Ovary (tissue), 7 donors: ENCODE measurements at regions not wholly inside any gene's neighbourhood (a gene's known extent, or its start where the extent isn't known, plus 50 kb on each side); places are given as distances from the start of the nearest gene placed in this dataset.

Source experiments
- DNase-seq, 5 donors: peaks; one replicate each; pipeline ENCODE4 v3.0.0-alpha.2; 2019 to 2020
- H3K27ac ChIP-seq, 2 donors: fragments of 200-600 bp; one replicate each; pipeline versions ENCODE4 v1.5.1 to v1.8.0; 2019 to 2022
- H3K27me3 ChIP-seq: fragments of 200-600 bp; one replicate; pipeline ENCODE4 v1.8.0; 2022
- H3K36me3 ChIP-seq: fragments of 200-600 bp; sonication (generic); one replicate; pipeline ENCODE4 v1.5.1; 2019
- H3K4me1 ChIP-seq: one replicate; pipeline ENCODE4 v1.8.1; 2013; ENCODE audit warnings: mild to moderate bottlenecking, moderate library complexity; ENCODE audit not compliant: insufficient read depth
- H3K4me3 ChIP-seq: fragments of 200-600 bp; sonication (generic); one replicate; pipeline ENCODE4 v1.5.1; 2017
- H3K9me3 ChIP-seq, 2 donors: fragments of 200-600 bp in 1 of 2; sonication (generic) in 1 of 2; one replicate each; pipeline versions ENCODE4 v1.5.1 to v1.8.1; 2013 to 2019; ENCODE audit warnings: mild to moderate bottlenecking in 1 of 2, moderate library complexity in 1 of 2
- CTCF ChIP-seq, 3 donors: fragments of 450-650 bp in 2 of 3; fragments of 200-600 bp in 1 of 3; IDR thresholded peaks; one replicate each; pipeline versions ENCODE4 v1.5.1 to v1.8.0; 2016 to 2022; ENCODE audit warnings: antibody characterized with exemption in 3 of 3, mild to moderate bottlenecking in 1 of 3
- EP300 ChIP-seq: sonication (generic); formaldehyde crosslinking; IDR thresholded peaks from one replicate; pipeline ENCODE4 v1.6.1; 2017; ENCODE audit warnings: antibody characterized with exemption
- POLR2A ChIP-seq: fragments of 450-650 bp; IDR thresholded peaks from one replicate; pipeline ENCODE4 v1.6.1; 2017; ENCODE audit warnings: antibody characterized with exemption, mild to moderate bottlenecking, moderate library complexity
- WGBS, 3 donors: extraction: QIAGEN DNeasy Blood & Tissue Kit in 1 of 3; methylation state at CpG; one replicate each; pipeline versions ENCODE4 v1.1.5 to v1.1.7; 2013 to 2017; 5-methylcytosine and 5-hydroxymethylcytosine counted together
- intact Hi-C, 4 donors: fragments of 100-400 bp; cut with DNase I; formaldehyde crosslinking; loops; one replicate each; pipeline versions ENCODE4 v1.11.0 to v1.15.1; 2022 to 2023
- donor health status: DM: no; HTN: no; CAD: no; lungs with moderate emphysema.
- donor health status: DM: no; HTN: no; CAD: no.
- donor health status: Bipolar disorder and iron deficiency.
- donor health status: DM: no; HTN: no; CAD: no.
- donor health status: DM: yes; HTN: yes; CAD: no.

GRCh38 chr5:93830893-93831292, 89.5 kb upstream of the POU5F2 start:
- WGBS, 3 donors: 96 to 100% (median 97%) methylated on average over 5 of the region's 5 CpGs
- DNase-seq: no peak
- H3K27ac ChIP-seq: no peak overlapping the region
- no peaks in the 10 kb centered on the region for H3K27me3 ChIP-seq
- H3K4me1 ChIP-seq: no peaks in the 10 kb centered on the region
- no peaks in the 10 kb centered on the region for H3K9me3 ChIP-seq
- intact Hi-C loops: no loop called here
- H3K4me3 ChIP-seq: no peak overlapping the region
- no peaks in the 10 kb centered on the region for H3K36me3 ChIP-seq
- TF ChIP-seq POLR2A: no peak
- no peak for TF ChIP-seq CTCF (IDR thresholded peaks at IDR 0.05)
- no peak for TF ChIP-seq EP300

- no peak for DNase-seq
- Histone ChIP-seq H3K4me1 (no peaks in the 10 kb centered on the region), H3K36me3 (no peaks in the 10 kb centered on the region), H3K9me3 (no peaks in the 10 kb centered on the region), H3K27ac (no peak overlapping the region), H3K4me3 (no peak overlapping the region), H3K27me3 (no peaks in the 10 kb centered on the region)
- WGBS, 3 donors: 30 to 43% (median 41%) methylated on average over 1 of the region's 1 CpG
- no peak for TF ChIP-seq EP300
- no peak for TF ChIP-seq POLR2A
- TF ChIP-seq CTCF (IDR thresholded peaks at IDR 0.05): no peak
- intact Hi-C loops: no loop called here
These were observed 87.9 kb upstream of the POU5F2 start for GRCh38 chr5:93829346-93829745.

DNA sequence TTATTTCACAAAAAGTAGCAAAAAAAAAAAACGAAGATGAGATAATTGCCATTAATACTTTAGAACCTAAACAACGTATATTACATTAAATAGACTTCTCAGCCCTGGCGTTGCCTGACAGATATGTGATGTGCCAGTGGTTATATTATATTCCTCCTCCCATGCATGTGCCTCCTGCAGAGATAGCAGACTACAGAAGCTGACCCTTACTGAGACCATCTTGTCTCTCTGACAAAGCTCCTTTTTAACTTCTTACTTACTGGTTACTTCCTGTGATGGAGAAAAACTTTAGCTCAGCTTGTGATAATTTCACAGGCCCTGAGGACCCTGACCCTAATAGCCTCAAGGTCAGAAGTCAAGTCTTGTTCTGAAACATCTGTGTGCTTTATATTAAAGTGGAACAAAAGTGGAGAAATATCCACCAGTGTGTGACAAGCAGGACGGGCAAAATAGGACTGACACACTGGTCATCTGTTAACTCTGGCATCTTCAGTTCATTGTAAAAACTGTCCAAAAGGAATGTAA, 80.6 kb upstream of the POU5F2 start:
- no peaks in the 10 kb centered on the region for H3K4me1 ChIP-seq
- no peaks in the 10 kb centered on the region for H3K9me3 ChIP-seq
- no peak overlapping the region for H3K4me3 ChIP-seq
- no peak overlapping the region for H3K27ac ChIP-seq
- no peak for DNase-seq
- H3K27me3 ChIP-seq: no peaks in the 10 kb centered on the region
- intact Hi-C loops: no loop called here
- WGBS, 3 donors: 70 to 79% (median 76%) methylated on average over 4 of the region's 4 CpGs
- no peaks in the 10 kb centered on the region for H3K36me3 ChIP-seq
- TF ChIP-seq CTCF (IDR thresholded peaks at IDR 0.05) (no peak), POLR2A (no peak), EP300 (no peak)

DNA sequence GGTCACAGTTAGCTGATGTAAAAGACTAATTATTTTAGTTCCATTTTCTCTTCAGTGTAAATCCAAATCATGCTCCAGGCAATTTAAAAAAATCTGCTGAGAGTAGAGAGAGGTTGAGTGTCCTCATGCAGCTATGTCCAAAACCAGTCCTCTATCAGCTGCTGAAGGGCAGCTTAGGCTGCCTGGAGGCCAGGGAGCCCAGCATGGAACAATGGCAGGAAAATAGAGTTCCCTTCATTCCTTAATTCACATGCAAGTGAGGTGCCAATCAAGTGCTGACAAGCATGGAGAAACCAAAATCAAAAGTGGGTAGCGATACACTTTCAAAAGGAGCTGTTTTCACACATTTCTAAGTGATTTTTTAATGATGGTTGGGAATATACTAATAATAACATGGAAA, 78.3 kb upstream of the POU5F2 start:
- intact Hi-C loops: no loop called here
- Histone ChIP-seq H3K4me1 (no peaks in the 10 kb centered on the region), H3K27me3 (no peaks in the 10 kb centered on the region), H3K9me3 (no peaks in the 10 kb centered on the region), H3K36me3 (no peaks in the 10 kb centered on the region), H3K4me3 (no peak overlapping the region), H3K27ac (no peak overlapping the region)
- TF ChIP-seq EP300 (no peak), CTCF (IDR thresholded peaks at IDR 0.05) (no peak), POLR2A (no peak)
- no peak for DNase-seq
- WGBS, 3 donors: 86 to 95% (median 94%) methylated on average over 1 of the region's 1 CpG

DNA sequence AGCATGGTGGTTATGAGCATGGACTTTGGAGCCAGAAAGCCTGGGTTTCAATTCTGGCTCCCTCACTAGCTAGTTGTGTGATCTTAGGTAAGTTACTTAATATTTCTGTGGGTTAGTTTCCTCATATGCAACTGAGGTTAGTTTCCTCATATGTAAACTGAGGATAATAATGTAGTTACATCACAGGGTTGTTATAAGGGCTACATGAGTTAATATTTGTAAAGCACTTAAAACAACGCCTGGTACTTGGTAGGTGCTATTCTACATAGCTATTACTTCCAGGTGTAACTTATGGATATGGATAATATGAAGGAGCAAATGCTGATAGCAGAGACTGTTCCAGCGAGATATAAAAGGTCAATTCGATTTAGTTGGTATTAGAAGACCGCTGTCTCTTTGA, 69.4 kb upstream of the POU5F2 start:
- Histone ChIP-seq H3K36me3 (no peaks in the 10 kb centered on the region), H3K4me1 (no peaks in the 10 kb centered on the region), H3K27ac (no peak overlapping the region), H3K9me3 (no peaks in the 10 kb centered on the region), H3K4me3 (no peak overlapping the region), H3K27me3 (no peaks in the 10 kb centered on the region)
- intact Hi-C loops: no loop called here
- no peak for DNase-seq
- WGBS, 3 donors: 97 to 98% (median 98%) methylated on average over 4 of the region's 4 CpGs
- TF ChIP-seq POLR2A (no peak), EP300 (no peak), CTCF (IDR thresholded peaks at IDR 0.05) (no peak)
